ENCODE measurements at regions not wholly inside any gene's neighbourhood (a gene's known extent, or its start where the extent isn't known, plus 50 kb on each side); places are given as distances from the start of the nearest gene placed in this dataset.

DNA sequence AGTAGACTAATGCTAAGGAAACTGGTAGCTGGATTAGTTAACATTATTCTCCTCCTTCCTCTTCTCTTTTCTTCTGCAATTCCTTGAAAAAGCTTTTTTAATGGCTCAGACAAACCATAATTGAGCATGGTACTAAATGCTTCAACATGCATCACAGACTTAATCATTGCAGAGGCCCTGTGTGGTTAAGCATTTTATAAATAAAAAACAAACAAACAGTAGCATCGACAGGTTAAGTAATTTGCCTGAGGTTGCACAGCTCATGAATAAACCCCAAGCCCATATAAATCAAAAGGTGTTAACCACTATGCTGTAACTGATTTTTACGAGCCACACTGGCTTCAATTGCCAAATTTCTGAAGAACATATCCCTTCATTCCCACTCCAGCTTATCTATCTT is 462.1 kb downstream of the LMO4 start:
- Histone ChIP-seq H3K27me3 (replicated peaks; ENCODE audit: control insufficient read depth, insufficient read depth, low read length) (no peaks in the 10 kb centered on the region), H3K4me1 (ENCODE audit: control insufficient read depth, insufficient read depth, low read length) (no peaks in the 10 kb centered on the region), H3K9ac (ENCODE audit: low read length) (no peak overlapping the region), H3K36me3 (ENCODE audit: control insufficient read depth, insufficient read depth, low read length, severe bottlenecking) (no peaks in the 10 kb centered on the region), H3K4me3 (ENCODE audit: low read length) (no peak overlapping the region), H3K9me3 (ENCODE audit: control insufficient read depth, low read length) (no peaks in the 10 kb centered on the region)
- no peak for DNase-seq (ENCODE audit: low read depth)

DNA sequence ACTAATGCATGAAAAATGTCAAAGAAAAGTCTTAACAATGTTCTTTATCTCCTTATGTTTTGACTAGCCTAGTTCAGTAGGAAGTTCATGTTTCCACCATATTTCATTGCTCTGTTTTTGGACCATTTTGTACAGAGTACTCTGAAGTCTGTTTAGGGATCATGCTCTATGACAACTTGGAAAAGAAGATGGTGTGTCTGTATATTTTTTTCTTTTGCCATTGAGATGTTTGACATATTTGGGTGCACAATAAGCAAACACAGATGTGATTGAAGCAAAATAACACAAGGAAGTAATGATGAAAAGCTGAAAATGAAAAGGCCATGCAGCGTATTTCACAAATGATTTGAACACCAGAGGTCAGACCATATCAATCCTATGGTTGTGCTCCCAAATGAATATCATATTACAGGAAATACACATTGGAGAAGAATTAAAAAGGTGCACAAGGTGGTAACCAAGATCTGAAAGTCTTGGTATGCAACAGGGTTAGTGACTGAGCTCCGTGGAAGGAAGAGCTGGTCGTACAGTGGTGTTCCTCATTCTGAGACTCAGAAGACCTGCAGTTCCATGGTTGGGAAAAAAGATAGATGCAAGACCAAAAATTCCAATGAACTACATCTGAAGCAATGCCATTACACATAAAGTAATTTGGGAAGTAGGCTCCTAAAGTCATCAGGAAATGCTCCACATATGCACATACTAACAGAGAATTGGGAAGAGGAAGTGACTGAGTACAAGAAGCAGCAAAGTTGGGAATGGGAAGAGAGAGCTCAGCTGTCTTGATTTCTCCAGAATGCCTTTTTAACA is 463.5 kb downstream of the LMO4 start:
- Histone ChIP-seq H3K27me3 (replicated peaks; ENCODE audit: control insufficient read depth, insufficient read depth, low read length) (no peaks in the 10 kb centered on the region), H3K36me3 (ENCODE audit: control insufficient read depth, insufficient read depth, low read length, severe bottlenecking) (no peaks in the 10 kb centered on the region), H3K9me3 (ENCODE audit: control insufficient read depth, low read length) (no peaks in the 10 kb centered on the region), H3K4me1 (ENCODE audit: control insufficient read depth, insufficient read depth, low read length) (no peaks in the 10 kb centered on the region), H3K9ac (ENCODE audit: low read length) (no peak overlapping the region), H3K4me3 (ENCODE audit: low read length) (no peak overlapping the region)
- DNase-seq (ENCODE audit: low read depth): no peak

DNA sequence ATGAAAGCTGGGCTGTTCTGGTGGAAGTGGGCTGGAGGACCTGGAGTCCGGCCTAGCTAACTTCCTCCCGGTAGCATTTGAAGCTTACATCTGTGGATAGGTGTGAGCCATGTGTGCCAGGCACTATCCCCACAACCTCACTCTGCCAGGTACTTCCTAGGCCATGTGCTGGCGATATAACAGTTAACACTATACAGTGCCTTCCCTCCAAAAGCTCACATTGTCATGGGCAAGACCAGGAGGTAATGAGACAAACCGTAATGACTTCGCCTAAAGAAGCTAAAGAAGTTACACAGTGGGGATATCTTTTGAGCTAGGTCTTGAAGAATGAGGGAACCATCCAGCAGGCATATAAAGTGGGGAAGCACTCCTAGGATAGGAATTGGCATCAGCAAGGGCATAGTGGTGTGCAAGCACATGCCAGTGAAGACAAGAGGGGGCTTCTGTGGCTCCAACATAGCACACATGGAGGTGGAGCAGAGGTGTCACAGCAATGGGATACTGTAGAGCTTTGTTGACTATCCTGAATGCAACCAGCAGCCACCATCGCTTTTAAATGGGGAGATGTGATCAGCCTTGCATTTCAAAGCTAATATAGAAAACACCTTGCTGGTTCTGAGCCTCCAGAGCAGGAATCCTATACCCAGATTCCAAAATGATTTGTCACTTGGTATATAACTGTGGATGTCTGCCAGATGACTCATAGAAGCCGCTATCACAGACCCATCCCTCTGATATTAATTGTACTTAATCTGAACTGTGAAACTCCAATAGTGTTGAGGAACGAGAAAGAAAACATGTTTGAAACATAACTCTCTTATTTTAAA is 466.3 kb downstream of the LMO4 start:
- DNase-seq (ENCODE audit: low read depth): peak; percentile 15
- no peaks in the 10 kb centered on the region for H3K4me1 ChIP-seq (ENCODE audit: control insufficient read depth, insufficient read depth, low read length)
- H3K4me3 ChIP-seq (ENCODE audit: low read length): no peak overlapping the region
- no peaks in the 10 kb centered on the region for H3K36me3 ChIP-seq (ENCODE audit: control insufficient read depth, insufficient read depth, low read length, severe bottlenecking)
- no peak overlapping the region for H3K9ac ChIP-seq (ENCODE audit: low read length)
- no peaks in the 10 kb centered on the region for H3K27me3 ChIP-seq (replicated peaks; ENCODE audit: control insufficient read depth, insufficient read depth, low read length)
- H3K9me3 ChIP-seq (ENCODE audit: control insufficient read depth, low read length): no peaks in the 10 kb centered on the region

DNA sequence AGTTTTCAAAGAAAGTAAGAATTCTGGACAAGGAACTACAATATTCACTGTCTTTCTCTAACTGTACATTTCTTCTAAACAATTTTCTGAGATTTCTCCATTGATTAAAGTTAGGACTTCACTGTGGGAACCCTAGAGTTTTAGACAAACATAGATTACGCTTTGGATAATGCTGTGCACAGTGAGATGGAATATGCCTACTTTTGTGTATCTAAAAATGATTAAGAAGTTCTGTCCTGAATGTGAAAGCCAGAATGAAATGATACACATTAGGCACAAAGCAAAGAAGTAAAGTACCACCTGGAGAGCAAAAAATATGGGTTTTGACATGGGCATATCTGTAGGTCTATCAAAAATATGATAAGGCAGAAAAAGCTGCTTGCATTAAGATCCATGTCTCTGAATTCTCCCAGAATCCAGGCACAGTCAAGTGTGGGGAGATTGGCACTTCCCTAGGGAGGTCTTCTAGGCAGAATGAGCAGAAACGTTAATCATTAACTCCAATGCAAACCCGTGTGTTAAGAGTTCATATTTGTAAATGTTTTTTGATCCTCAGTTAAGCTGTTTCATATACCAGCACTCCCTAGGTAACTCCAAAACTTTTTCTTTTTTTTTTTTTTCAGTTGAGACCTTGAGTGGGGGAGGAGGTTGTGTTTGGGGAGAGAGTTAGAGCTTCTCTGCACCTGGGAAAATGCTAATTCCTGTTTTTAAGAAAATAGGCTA is 467.1 kb downstream of the LMO4 start:
- Histone ChIP-seq H3K9me3 (ENCODE audit: control insufficient read depth, low read length) (no peaks in the 10 kb centered on the region), H3K4me1 (ENCODE audit: control insufficient read depth, insufficient read depth, low read length) (no peaks in the 10 kb centered on the region), H3K9ac (ENCODE audit: low read length) (no peak overlapping the region), H3K36me3 (ENCODE audit: control insufficient read depth, insufficient read depth, low read length, severe bottlenecking) (no peaks in the 10 kb centered on the region), H3K27me3 (replicated peaks; ENCODE audit: control insufficient read depth, insufficient read depth, low read length) (no peaks in the 10 kb centered on the region), H3K4me3 (ENCODE audit: low read length) (no peak overlapping the region)
- DNase-seq (ENCODE audit: low read depth): no peak

DNA sequence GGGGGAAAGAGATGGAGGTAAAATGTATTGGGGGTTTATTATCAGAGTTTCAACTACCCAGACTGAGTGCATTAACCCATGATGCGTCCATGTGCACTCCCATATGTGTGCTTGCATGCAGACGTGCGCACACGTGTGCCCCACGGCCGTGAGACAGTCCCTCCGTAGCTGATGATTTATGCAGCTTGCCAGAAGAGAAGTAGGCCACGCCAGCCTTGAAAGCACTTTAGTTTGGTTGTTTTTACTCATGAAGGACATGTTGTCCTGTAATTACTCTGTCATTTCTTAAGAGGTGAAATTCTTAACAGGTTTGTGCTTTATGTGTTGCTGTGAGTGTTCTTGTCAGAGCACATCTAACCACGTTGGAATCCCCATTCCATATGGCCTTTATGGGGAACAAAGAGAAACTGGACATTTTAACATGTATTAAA is 467.8 kb downstream of the LMO4 start:
- H3K4me3 ChIP-seq (ENCODE audit: low read length): no peak overlapping the region
- no peaks in the 10 kb centered on the region for H3K4me1 ChIP-seq (ENCODE audit: control insufficient read depth, insufficient read depth, low read length)
- H3K27me3 ChIP-seq (replicated peaks; ENCODE audit: control insufficient read depth, insufficient read depth, low read length): no peaks in the 10 kb centered on the region
- no peaks in the 10 kb centered on the region for H3K9me3 ChIP-seq (ENCODE audit: control insufficient read depth, low read length)
- no peak overlapping the region for H3K9ac ChIP-seq (ENCODE audit: low read length)
- H3K36me3 ChIP-seq (ENCODE audit: control insufficient read depth, insufficient read depth, low read length, severe bottlenecking): no peaks in the 10 kb centered on the region
- DNase-seq (ENCODE audit: low read depth): no peak

DNA sequence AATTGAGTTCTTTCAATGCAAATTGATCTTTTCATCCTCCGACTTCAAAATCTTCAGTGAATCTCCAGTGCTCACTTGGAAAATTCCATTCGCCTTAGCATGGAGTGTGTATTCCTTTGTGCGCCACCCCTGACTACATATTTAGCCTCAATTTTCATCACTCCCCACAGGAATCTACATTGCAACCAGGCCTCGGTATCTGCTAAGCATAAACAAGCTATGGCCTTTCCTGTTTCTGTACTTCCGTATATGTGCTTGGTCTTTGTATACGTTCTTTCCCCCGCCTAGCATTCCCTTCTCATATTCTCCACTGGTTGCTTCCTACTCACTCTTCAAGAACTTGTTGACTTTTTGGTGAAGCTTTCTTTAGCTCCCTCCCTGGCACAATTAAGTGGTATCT is 470.8 kb downstream of the LMO4 start:
- Histone ChIP-seq H3K4me1 (ENCODE audit: control insufficient read depth, insufficient read depth, low read length) (no peaks in the 10 kb centered on the region), H3K4me3 (ENCODE audit: low read length) (no peak overlapping the region), H3K36me3 (ENCODE audit: control insufficient read depth, insufficient read depth, low read length, severe bottlenecking) (no peaks in the 10 kb centered on the region), H3K9ac (ENCODE audit: low read length) (no peak overlapping the region), H3K9me3 (ENCODE audit: control insufficient read depth, low read length) (no peaks in the 10 kb centered on the region), H3K27me3 (replicated peaks; ENCODE audit: control insufficient read depth, insufficient read depth, low read length) (no peaks in the 10 kb centered on the region)
- DNase-seq (ENCODE audit: low read depth): no peak

DNA sequence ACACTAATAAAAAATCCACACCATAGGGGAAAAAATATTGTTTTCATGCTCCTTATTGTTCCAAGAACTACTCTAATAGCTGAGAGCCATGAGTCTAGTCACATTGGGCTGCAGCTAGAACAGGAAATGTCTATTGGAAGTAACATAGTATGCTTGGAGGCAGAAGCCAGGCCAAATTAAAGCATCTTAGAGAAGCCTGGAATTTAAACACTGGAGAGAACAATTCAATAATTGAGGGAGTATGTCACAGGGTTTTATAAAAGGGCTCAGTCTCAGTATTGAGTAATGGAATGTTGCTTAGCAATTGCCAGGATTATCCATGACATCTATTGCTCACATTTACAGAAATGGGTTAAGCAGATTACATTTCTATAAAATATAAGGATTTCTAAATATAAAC is 471.3 kb downstream of the LMO4 start:
- Histone ChIP-seq H3K36me3 (ENCODE audit: control insufficient read depth, insufficient read depth, low read length, severe bottlenecking) (no peaks in the 10 kb centered on the region), H3K27me3 (replicated peaks; ENCODE audit: control insufficient read depth, insufficient read depth, low read length) (no peaks in the 10 kb centered on the region), H3K4me1 (ENCODE audit: control insufficient read depth, insufficient read depth, low read length) (no peaks in the 10 kb centered on the region), H3K4me3 (ENCODE audit: low read length) (no peak overlapping the region), H3K9me3 (ENCODE audit: control insufficient read depth, low read length) (no peaks in the 10 kb centered on the region), H3K9ac (ENCODE audit: low read length) (no peak overlapping the region)
- DNase-seq (ENCODE audit: low read depth): no peak

DNA sequence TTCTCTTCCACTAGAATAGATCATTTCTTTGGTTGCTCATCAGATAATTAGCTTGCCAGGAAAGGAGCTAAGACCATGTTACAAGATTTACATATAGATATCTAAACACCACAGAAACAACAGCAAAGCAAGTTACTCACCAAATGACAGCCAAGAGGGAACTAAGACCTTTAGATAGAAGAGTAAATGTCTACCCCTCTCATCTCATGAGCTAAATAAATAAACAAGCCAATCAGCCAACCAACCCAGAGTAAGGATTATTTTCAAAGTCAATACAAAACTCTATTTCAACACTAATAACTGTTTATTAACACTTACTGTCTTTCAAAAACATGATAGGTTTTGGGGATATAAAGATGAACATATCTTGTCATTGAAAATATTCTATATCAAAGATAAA is 474.7 kb downstream of the LMO4 start:
- H3K27me3 ChIP-seq (replicated peaks; ENCODE audit: control insufficient read depth, insufficient read depth, low read length): no peaks in the 10 kb centered on the region
- H3K9ac ChIP-seq (ENCODE audit: low read length): no peak overlapping the region
- H3K36me3 ChIP-seq (ENCODE audit: control insufficient read depth, insufficient read depth, low read length, severe bottlenecking): no peaks in the 10 kb centered on the region
- H3K9me3 ChIP-seq (ENCODE audit: control insufficient read depth, low read length): no peaks in the 10 kb centered on the region
- peaks cover 6% of the 10 kb centered on the region for H3K4me1 ChIP-seq (ENCODE audit: control insufficient read depth, insufficient read depth, low read length)
- DNase-seq (ENCODE audit: low read depth): no peak
- H3K4me3 ChIP-seq (ENCODE audit: low read length): no peak overlapping the region

DNA sequence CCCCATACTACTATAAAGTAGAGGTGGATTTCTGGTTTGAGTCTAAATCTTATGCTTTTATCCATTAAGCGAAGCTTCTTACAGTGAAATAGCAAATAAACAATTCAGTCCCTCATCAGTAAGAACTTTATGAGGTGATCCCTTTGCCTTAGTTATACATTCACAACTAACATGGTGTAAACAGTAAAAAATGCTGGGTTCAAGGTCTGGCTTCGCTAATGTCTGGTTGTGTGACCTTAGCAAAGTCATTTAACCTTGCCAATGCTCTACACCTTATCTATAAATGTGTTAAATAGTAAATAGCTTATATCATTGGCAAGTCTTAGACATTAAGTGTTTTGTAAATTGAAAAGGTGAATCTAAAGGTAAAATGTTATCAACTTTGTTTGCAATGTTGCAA is 475.4 kb downstream of the LMO4 start:
- no peak for DNase-seq (ENCODE audit: low read depth)
- Histone ChIP-seq H3K27me3 (replicated peaks; ENCODE audit: control insufficient read depth, insufficient read depth, low read length) (no peaks in the 10 kb centered on the region), H3K9ac (ENCODE audit: low read length) (no peak overlapping the region), H3K9me3 (ENCODE audit: control insufficient read depth, low read length) (no peaks in the 10 kb centered on the region), H3K4me1 (ENCODE audit: control insufficient read depth, insufficient read depth, low read length) (peaks cover 6% of the 10 kb centered on the region), H3K36me3 (ENCODE audit: control insufficient read depth, insufficient read depth, low read length, severe bottlenecking) (no peaks in the 10 kb centered on the region), H3K4me3 (ENCODE audit: low read length) (no peak overlapping the region)

DNA sequence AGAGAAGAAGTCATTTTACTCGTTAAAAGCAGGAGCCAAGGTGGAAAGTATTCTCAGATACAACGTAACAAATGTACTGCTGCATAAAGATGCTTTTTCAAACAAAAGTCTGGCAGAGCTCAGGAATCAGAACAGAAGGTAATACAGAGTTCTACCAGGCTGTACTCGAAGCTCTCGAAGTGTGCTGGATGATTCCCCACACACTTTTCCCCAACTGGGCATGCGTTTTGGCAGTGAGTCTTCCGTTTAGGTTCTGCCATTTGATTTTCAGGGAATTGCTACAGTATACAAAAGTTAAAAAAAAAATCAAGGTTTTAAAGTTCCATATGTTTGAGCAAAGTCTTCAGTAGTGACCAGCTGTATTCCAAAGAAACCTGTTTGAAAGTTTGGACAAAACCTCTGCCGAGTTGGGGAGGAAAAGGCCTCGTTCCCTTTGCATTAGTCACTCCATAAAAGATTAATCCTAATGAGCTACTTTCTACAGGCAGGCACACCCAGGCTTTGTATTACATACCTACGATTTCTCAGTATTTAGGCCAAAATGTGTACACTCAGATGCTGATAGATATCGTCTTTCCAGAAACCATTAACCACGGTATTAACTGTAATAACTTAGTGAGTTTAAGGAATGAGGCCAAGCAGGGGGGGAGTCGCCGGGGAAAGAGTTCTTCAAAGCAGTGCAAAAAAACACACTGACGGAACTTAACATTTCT is 477.1 kb downstream of the LMO4 start:
- no peaks in the 10 kb centered on the region for H3K36me3 ChIP-seq (ENCODE audit: control insufficient read depth, insufficient read depth, low read length, severe bottlenecking)
- DNase-seq (ENCODE audit: low read depth): peak; percentile 28
- H3K27me3 ChIP-seq (replicated peaks; ENCODE audit: control insufficient read depth, insufficient read depth, low read length): no peaks in the 10 kb centered on the region
- H3K9ac ChIP-seq (ENCODE audit: low read length): peak overlapping the region; percentile 11
- H3K9me3 ChIP-seq (ENCODE audit: control insufficient read depth, low read length): no peaks in the 10 kb centered on the region
- H3K4me3 ChIP-seq (ENCODE audit: low read length): no peak overlapping the region
- peaks cover 6% of the 10 kb centered on the region for H3K4me1 ChIP-seq (ENCODE audit: control insufficient read depth, insufficient read depth, low read length)
